ENCODE measurements at regions not wholly inside any gene's neighbourhood (a gene's known extent, or its start where the extent isn't known, plus 50 kb on each side); places are given as distances from the start of the nearest gene placed in this dataset.

DNA sequence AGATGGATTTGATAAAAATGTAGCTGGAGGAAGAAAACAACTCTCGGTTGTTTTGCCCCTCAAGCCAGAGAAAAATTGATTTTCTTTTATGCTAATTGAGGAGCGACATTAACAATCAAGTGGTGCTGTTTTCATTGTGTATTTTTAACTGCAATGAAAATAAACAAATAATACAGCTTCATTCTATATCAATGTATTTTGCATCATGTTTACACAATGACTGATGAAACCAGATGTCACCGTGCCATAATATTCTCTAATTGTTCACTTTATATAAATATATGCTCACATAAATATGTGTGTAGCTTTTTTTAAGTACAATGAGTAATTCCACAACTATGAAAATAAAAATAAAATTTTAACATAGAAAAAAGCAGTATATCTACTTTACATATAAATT is 139.0 kb upstream of the PRDM9 start:
- TF ChIP-seq, protein P1, sequence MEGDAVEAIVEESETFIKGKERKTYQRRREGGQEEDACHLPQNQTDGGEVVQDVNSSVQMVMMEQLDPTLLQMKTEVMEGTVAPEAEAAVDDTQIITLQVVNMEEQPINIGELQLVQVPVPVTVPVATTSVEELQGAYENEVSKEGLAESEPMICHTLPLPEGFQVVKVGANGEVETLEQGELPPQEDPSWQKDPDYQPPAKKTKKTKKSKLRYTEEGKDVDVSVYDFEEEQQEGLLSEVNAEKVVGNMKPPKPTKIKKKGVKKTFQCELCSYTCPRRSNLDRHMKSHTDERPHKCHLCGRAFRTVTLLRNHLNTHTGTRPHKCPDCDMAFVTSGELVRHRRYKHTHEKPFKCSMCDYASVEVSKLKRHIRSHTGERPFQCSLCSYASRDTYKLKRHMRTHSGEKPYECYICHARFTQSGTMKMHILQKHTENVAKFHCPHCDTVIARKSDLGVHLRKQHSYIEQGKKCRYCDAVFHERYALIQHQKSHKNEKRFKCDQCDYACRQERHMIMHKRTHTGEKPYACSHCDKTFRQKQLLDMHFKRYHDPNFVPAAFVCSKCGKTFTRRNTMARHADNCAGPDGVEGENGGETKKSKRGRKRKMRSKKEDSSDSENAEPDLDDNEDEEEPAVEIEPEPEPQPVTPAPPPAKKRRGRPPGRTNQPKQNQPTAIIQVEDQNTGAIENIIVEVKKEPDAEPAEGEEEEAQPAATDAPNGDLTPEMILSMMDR (IDR thresholded peaks at IDR 0.05) = no peak
- no peak for TF ChIP-seq POLR2A (IDR thresholded peaks at IDR 0.05)
